Activated CD8-positive, alpha-beta memory T cell treated with anti-CD3 and anti-CD28 coated beads, Interleukin-2, amount 50 U/mL, for 1 hour (primary cell): ENCODE measurements at regions not wholly inside any gene's neighbourhood (a gene's known extent, or its start where the extent isn't known, plus 50 kb on each side); places are given as distances from the start of the nearest gene placed in this dataset.

Experiments used
- DNase-seq: peaks from one replicate; pipeline ENCODE4 v3.0.0-alpha.2; 2020; ENCODE audit errors: extremely low read depth

GRCh38 chr18:41545091-41545888 is 409.7 kb upstream of the PIK3C3 start:
- no peak for DNase-seq

GRCh38 chr18:41543815-41544214 is 411.2 kb upstream of the PIK3C3 start:
- DNase-seq = no peak

GRCh38 chr18:41540237-41540871 is 414.7 kb upstream of the PIK3C3 start:
- DNase-seq = no peak

GRCh38 chr18:41538751-41539150 is 416.3 kb upstream of the PIK3C3 start:
- DNase-seq = no peak

- DNase-seq = no peak
Observed at GRCh38 chr18:41537666-41538065, 417.4 kb upstream of the PIK3C3 start.

- no peak for DNase-seq
Observed at GRCh38 chr18:41532344-41533086, 422.5 kb upstream of the PIK3C3 start.

- DNase-seq = no peak
Observed at GRCh38 chr18:41530970-41531369, 424.1 kb upstream of the PIK3C3 start.

GRCh38 chr18:41529093-41529492 is 425.9 kb upstream of the PIK3C3 start:
- DNase-seq = no peak

GRCh38 chr18:41526054-41526453 is 429.0 kb upstream of the PIK3C3 start:
- no peak for DNase-seq

- no peak for DNase-seq
Observed at GRCh38 chr18:41524674-41525470, 430.2 kb upstream of the PIK3C3 start.

- DNase-seq = no peak
Observed at GRCh38 chr18:41517142-41517541, 437.9 kb upstream of the PIK3C3 start.

- DNase-seq = no peak
Observed at GRCh38 chr18:41513438-41513837, 441.6 kb upstream of the PIK3C3 start.

- no peak for DNase-seq
Observed at GRCh38 chr18:41504316-41504715, 450.7 kb upstream of the PIK3C3 start.

- DNase-seq = no peak
Observed at GRCh38 chr18:41501848-41502247, 453.2 kb upstream of the PIK3C3 start.

GRCh38 chr18:41499345-41499744 is 455.7 kb upstream of the PIK3C3 start:
- no peak for DNase-seq

GRCh38 chr18:41490861-41491260 is 464.2 kb upstream of the PIK3C3 start:
- DNase-seq = no peak

GRCh38 chr18:41486575-41486974 is 468.5 kb upstream of the PIK3C3 start:
- no peak for DNase-seq

GRCh38 chr18:41484069-41484468 is 471.0 kb upstream of the PIK3C3 start:
- DNase-seq = no peak

- DNase-seq = no peak
Observed at GRCh38 chr18:41482501-41482900, 472.5 kb upstream of the PIK3C3 start.

- no peak for DNase-seq
Observed at GRCh38 chr18:41466436-41467160, 488.4 kb upstream of the PIK3C3 start.

GRCh38 chr18:41465386-41465785 is 489.6 kb upstream of the PIK3C3 start:
- no peak for DNase-seq
